GM12891 (cell line): ENCODE measurements at regions not wholly inside any gene's neighbourhood (a gene's known extent, or its start where the extent isn't known, plus 50 kb on each side); places are given as distances from the start of the nearest gene placed in this dataset.

Experiments
- DNase-seq: peaks from one replicate; pipeline ENCODE4 v3.0.0; 2011; ENCODE audit warnings: low spot score; ENCODE audit not compliant: insufficient read length
- FAIRE-seq: peaks from 2 replicates; lab custom pipeline; 2011; peaks lifted over from hg19 to GRCh38; lab: Jason Lieb, UNC
- PAX5 ChIP-seq: IDR thresholded peaks from 2 replicates; pipeline ENCODE4 v1.6.1; 2011; ENCODE audit warnings: low read length, moderate library complexity, mild to moderate bottlenecking; ENCODE audit not compliant: insufficient read depth, severe bottlenecking
- POLR2A ChIP-seq: IDR thresholded peaks from 2 replicates; pipeline ENCODE4 v1.6.1; 2011; ENCODE audit warnings: low read depth, low read length, control low read depth
- POLR2AphosphoS5 ChIP-seq: IDR thresholded peaks from 2 replicates; pipeline ENCODE4 v1.6.1; 2011; ENCODE audit warnings: low read depth, low read length, control low read depth
- POU2F2 ChIP-seq: IDR thresholded peaks from 2 replicates; pipeline ENCODE4 v1.6.1; 2011; ENCODE audit warnings: low read depth, mild to moderate bottlenecking, control low read depth, low read length, moderate library complexity
- SPI1 ChIP-seq: IDR thresholded peaks from 2 replicates; pipeline ENCODE4 v1.6.1; 2011; ENCODE audit warnings: low read depth, low read length, control low read depth
- TAF1 ChIP-seq: IDR thresholded peaks from 2 replicates; pipeline ENCODE4 v1.6.1; 2011; ENCODE audit warnings: low read depth, low read length, control low read depth

- no peak for FAIRE-seq
- no peak for DNase-seq
- no peak for TF ChIP-seq SPI1
- TF ChIP-seq POU2F2 = no peak
- TF ChIP-seq POLR2AphosphoS5 = no peak
- TF ChIP-seq PAX5 = no peak
- no peak for TF ChIP-seq TAF1
- TF ChIP-seq POLR2A = no peak
Observed at GRCh38 chr5:172543484-172544298, 89.4 kb upstream of the SH3PXD2B start.

- FAIRE-seq = no peak
- DNase-seq = no peak
- TF ChIP-seq SPI1 (no peak), POLR2AphosphoS5 (no peak), POU2F2 (no peak), POLR2A (no peak), TAF1 (no peak), PAX5 (no peak)
Observed at GRCh38 chr5:172542651-172543131, 88.4 kb upstream of the SH3PXD2B start.

- TF ChIP-seq POLR2AphosphoS5 = no peak
- no peak for TF ChIP-seq SPI1
- TF ChIP-seq POU2F2 = no peak
- TF ChIP-seq PAX5 = no peak
- no peak for TF ChIP-seq TAF1
- TF ChIP-seq POLR2A = no peak
- FAIRE-seq = no peak
- DNase-seq = no peak
Observed at GRCh38 chr5:172541773-172542136, 87.4 kb upstream of the SH3PXD2B start.

- TF ChIP-seq POLR2A (no peak), POU2F2 (no peak), PAX5 (no peak), POLR2AphosphoS5 (no peak), SPI1 (no peak)
- DNase-seq (no peak), FAIRE-seq (no peak)
Observed at GRCh38 chr5:172541099-172541772, 86.9 kb upstream of the SH3PXD2B start.

DNA sequence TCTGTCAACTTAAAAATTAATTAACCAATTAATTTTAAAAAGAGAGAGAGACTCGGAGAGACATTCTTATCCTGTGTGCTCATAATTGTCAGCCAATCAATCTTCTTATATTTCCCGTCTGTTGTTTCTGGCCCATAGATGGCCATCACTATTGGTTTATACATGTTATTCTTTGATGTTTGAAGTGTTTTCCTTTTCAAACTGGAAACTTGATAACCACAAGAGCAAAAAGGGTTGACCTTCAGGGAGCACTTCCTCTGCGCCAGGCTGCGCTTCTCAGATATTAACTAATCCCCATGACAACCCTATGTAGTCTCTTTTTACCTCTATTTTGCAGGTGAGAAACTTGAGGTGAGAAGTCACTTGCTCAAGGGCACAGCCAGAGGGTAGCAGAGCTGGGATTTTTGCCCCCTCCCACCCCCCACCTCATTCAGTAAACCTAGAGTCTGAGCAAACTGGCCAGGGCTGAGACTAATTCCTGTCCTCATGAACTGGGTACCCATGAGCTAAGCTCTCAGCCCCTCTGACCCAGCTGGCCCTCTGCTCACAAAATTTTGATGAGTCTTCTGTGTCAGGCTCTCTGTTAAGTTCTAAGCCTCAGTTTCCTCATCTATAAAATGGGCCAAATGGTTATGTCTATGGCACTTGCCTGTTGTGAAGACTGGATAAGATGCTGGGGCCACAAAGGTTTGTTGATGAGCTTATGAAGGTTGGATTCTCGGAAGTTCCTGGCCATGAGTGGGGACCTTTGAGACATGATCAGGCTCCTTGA, 86.0 kb upstream of the SH3PXD2B start:
- DNase-seq = no peak
- no peak for TF ChIP-seq POU2F2
- TF ChIP-seq SPI1 = no peak
- no peak for TF ChIP-seq POLR2A
- no peak for TF ChIP-seq PAX5
- no peak for FAIRE-seq

- DNase-seq = no peak
Observed at GRCh38 chr5:172535108-172535445, 80.8 kb upstream of the SH3PXD2B start.

DNA sequence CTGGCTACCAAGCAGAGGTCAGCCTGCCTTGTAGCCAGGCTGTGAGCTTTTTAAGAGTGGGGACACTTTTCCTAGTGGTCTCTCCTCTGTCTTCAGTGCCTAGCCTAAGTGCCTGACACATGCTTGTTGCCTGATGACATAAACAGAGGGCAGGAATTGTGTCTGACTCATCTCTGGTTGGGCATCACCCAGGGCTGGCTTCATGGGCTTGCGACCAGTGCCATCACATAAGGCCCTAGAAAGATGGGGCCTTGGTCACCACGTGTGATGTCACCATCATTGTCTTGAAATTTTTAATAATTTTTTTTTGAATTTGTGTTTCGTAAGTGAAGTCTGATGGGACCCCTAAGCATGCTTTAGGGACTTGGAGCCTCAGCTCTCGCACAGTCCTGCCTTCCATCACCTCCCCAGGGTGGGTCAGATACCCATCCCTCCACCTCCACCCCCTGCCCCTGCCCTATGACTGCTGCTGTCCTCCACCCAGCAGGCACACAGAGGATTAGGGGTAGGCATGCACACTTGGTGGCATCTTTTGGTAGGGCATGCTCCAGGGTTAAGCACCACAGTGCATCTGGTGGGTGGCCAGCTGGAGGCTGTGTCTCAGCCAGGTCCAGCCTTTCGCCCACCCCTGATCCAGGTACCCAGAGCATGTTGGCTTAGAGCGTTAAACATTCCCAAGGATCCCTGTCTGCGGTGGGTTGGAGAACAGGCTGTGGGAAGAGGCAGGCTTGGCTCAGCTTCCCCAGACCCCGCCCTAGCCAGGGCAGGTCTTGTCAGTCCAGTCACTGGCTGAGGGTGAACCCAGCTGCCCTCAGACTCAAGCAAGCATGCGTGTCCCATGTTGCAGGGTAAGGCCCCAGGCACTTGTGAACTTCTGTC, 80.1 kb upstream of the SH3PXD2B start:
- FAIRE-seq (no peak), DNase-seq (no peak)
- TF ChIP-seq TAF1 (no peak), POU2F2 (no peak), SPI1 (no peak), PAX5 (no peak), POLR2AphosphoS5 (no peak), POLR2A (no peak)

More at GRCh38 chr5:172535108-172535445, 80.8 kb upstream of the SH3PXD2B start:
- TF ChIP-seq PAX5 (no peak), SPI1 (no peak), POLR2AphosphoS5 (no peak), TAF1 (no peak), POLR2A (no peak), POU2F2 (no peak)
- FAIRE-seq = no peak

DNA sequence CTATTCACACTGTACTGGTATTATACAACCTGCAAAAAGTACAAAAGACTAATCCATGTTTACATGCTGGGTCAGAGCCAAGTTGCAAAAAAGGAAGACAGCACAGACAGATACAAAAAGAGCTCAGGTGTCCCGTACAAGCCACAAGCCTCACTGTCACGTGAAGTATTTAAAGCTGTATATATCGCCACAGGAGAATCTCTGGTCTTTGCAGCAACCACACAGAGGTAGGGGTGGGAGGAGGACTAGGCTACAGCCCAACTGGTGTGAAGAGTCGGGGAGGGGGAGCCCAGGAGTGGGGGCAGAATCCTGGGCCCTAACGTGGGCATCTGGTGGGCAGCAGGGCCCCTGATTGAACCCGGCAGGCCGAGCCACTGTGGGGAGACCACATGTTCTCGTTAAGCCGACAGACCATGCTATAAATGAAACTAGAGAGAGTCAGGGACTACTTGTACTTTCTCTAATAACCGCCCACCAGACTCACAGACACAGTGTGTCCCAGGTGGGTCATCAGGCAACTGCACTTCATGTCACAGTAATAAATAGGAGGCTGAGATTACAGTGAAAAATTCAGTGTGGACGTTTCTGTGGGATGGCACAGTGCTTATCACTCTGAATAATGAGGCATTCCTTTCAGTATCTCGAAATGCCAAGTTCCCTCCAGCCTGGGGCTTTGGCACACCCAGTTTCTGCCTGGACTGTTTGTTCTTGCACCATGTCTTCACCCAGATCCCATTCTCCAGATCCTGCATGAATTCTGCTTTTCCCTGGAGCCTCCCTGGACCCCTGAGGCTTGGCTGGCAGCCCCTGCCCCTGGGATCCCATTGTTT, 79.3 kb upstream of the SH3PXD2B start:
- TF ChIP-seq SPI1 = no peak
- no peak for FAIRE-seq
- no peak for DNase-seq
